ENCODE measurements at regions not wholly inside any gene's neighbourhood (a gene's known extent, or its start where the extent isn't known, plus 50 kb on each side); places are given as distances from the start of the nearest gene placed in this dataset.

- CTCF ChIA-PET, result no interaction called here
Measured at GRCh38 chr6:92848459-92848858, 570.9 kb downstream of the EPHA7 start.

GRCh38 chr6:92847988-92848387 lies 571.4 kb downstream of the EPHA7 start:
- no peaks in the 10 kb centered on the region for H3K36me3 ChIP-seq (ENCODE audit: control insufficient read depth in 4 of 4, insufficient read depth in 4 of 4, low read length in 3 of 4)
- ChIA-PET POLR2A (no interaction called here), CTCF (no interaction called here)
- no peaks in the 10 kb centered on the region for H3K9me3 ChIP-seq (ENCODE audit: control extremely low read depth in 1 of 5, control insufficient read depth in 4 of 5, insufficient read depth in 2 of 5, low read depth in 1 of 5, low read length in 4 of 5)
- no peak overlapping the region for H3K27ac ChIP-seq (ENCODE audit: insufficient read depth in 1 of 2, low read depth in 1 of 2, low read length in 2 of 2, poor library complexity in 1 of 2, severe bottlenecking in 2 of 2)
- DNase-seq, result no peak
- H3K27me3 ChIP-seq (replicated peaks in 2 of 5; ENCODE audit: control insufficient read depth in 4 of 5, insufficient read depth in 5 of 5, low read length in 4 of 5), result peaks cover 0 to 2% (median 0%) of the 10 kb centered on the region in 5 experiments
- H3K4me1 ChIP-seq (ENCODE audit: control extremely low read depth in 1 of 4, control insufficient read depth in 4 of 4, insufficient read depth in 4 of 4, low read length in 3 of 4), result no peaks in the 10 kb centered on the region
- no peak overlapping the region for H3K4me3 ChIP-seq (ENCODE audit: control insufficient read depth in 1 of 7, extremely low read depth in 1 of 7, insufficient read depth in 4 of 7, low read depth in 2 of 7, low read length in 6 of 7)

More at GRCh38 chr6:92848459-92848858, 570.9 kb downstream of the EPHA7 start:
- Histone ChIP-seq H3K36me3 (ENCODE audit: control insufficient read depth in 4 of 4, insufficient read depth in 4 of 4, low read length in 3 of 4) (no peaks in the 10 kb centered on the region), H3K27me3 (replicated peaks in 2 of 5; ENCODE audit: control insufficient read depth in 4 of 5, insufficient read depth in 5 of 5, low read length in 4 of 5) (peaks cover 0 to 2% (median 0%) of the 10 kb centered on the region in 5 experiments), H3K9me3 (ENCODE audit: control extremely low read depth in 1 of 5, control insufficient read depth in 4 of 5, insufficient read depth in 2 of 5, low read depth in 1 of 5, low read length in 4 of 5) (no peaks in the 10 kb centered on the region), H3K4me1 (ENCODE audit: control extremely low read depth in 1 of 4, control insufficient read depth in 4 of 4, insufficient read depth in 4 of 4, low read length in 3 of 4) (no peaks in the 10 kb centered on the region), H3K4me3 (ENCODE audit: control insufficient read depth in 1 of 7, extremely low read depth in 1 of 7, insufficient read depth in 4 of 7, low read depth in 2 of 7, low read length in 6 of 7) (no peak overlapping the region), H3K27ac (ENCODE audit: insufficient read depth in 1 of 2, low read depth in 1 of 2, low read length in 2 of 2, poor library complexity in 1 of 2, severe bottlenecking in 2 of 2) (no peak overlapping the region)
- DNase-seq, result no peak
- POLR2A ChIA-PET, result no interaction called here
- WGBS (ENCODE audit: insufficient coverage), result 81% methylated on average over 2 of the region's 4 CpGs

- H3K27me3 ChIP-seq (replicated peaks in 2 of 5; ENCODE audit: control insufficient read depth in 4 of 5, insufficient read depth in 5 of 5, low read length in 4 of 5), result no peaks in the 10 kb centered on the region
- H3K4me1 ChIP-seq (ENCODE audit: control extremely low read depth in 1 of 4, control insufficient read depth in 4 of 4, insufficient read depth in 4 of 4, low read length in 3 of 4), result no peaks in the 10 kb centered on the region
- H3K9me3 ChIP-seq (ENCODE audit: control extremely low read depth in 1 of 5, control insufficient read depth in 4 of 5, insufficient read depth in 2 of 5, low read depth in 1 of 5, low read length in 4 of 5), result no peaks in the 10 kb centered on the region
- ChIA-PET POLR2A (no interaction called here), CTCF (no interaction called here)
- H3K27ac ChIP-seq (ENCODE audit: insufficient read depth in 1 of 2, low read depth in 1 of 2, low read length in 2 of 2, poor library complexity in 1 of 2, severe bottlenecking in 2 of 2), result no peak overlapping the region
- no peak for DNase-seq
- H3K36me3 ChIP-seq (ENCODE audit: control insufficient read depth in 4 of 4, insufficient read depth in 4 of 4, low read length in 3 of 4), result no peaks in the 10 kb centered on the region
- WGBS (ENCODE audit: insufficient coverage), result no CpG with 5 or more reads among the region's 4 CpGs
- no peak overlapping the region for H3K4me3 ChIP-seq (ENCODE audit: control insufficient read depth in 1 of 7, extremely low read depth in 1 of 7, insufficient read depth in 4 of 7, low read depth in 2 of 7, low read length in 6 of 7)
Measured at GRCh38 chr6:92840246-92840930, 579.0 kb downstream of the EPHA7 start.

GRCh38 chr6:92828788-92829187 lies 590.6 kb downstream of the EPHA7 start:
- no CpG with 5 or more reads among the region's 1 CpG for WGBS (ENCODE audit: insufficient coverage)
- Histone ChIP-seq H3K36me3 (ENCODE audit: control insufficient read depth in 4 of 4, insufficient read depth in 4 of 4, low read length in 3 of 4) (no peaks in the 10 kb centered on the region), H3K27ac (ENCODE audit: insufficient read depth in 1 of 2, low read depth in 1 of 2, low read length in 2 of 2, poor library complexity in 1 of 2, severe bottlenecking in 2 of 2) (no peak overlapping the region), H3K4me3 (ENCODE audit: control insufficient read depth in 1 of 7, extremely low read depth in 1 of 7, insufficient read depth in 4 of 7, low read depth in 2 of 7, low read length in 6 of 7) (no peak overlapping the region), H3K9me3 (ENCODE audit: control extremely low read depth in 1 of 5, control insufficient read depth in 4 of 5, insufficient read depth in 2 of 5, low read depth in 1 of 5, low read length in 4 of 5) (peaks cover 0 to 2% (median 0%) of the 10 kb centered on the region in 5 experiments), H3K4me1 (ENCODE audit: control extremely low read depth in 1 of 4, control insufficient read depth in 4 of 4, insufficient read depth in 4 of 4, low read length in 3 of 4) (no peaks in the 10 kb centered on the region), H3K27me3 (replicated peaks in 2 of 5; ENCODE audit: control insufficient read depth in 4 of 5, insufficient read depth in 5 of 5, low read length in 4 of 5) (no peaks in the 10 kb centered on the region)
- POLR2A ChIA-PET, result no interaction called here
- CTCF ChIA-PET, result no interaction called here
- DNase-seq, result no peak

- Histone ChIP-seq H3K36me3 (ENCODE audit: control insufficient read depth in 4 of 4, insufficient read depth in 4 of 4, low read length in 3 of 4) (no peaks in the 10 kb centered on the region), H3K9me3 (ENCODE audit: control extremely low read depth in 1 of 5, control insufficient read depth in 4 of 5, insufficient read depth in 2 of 5, low read depth in 1 of 5, low read length in 4 of 5) (peaks cover 0 to 2% (median 0%) of the 10 kb centered on the region in 5 experiments), H3K4me3 (ENCODE audit: control insufficient read depth in 1 of 7, extremely low read depth in 1 of 7, insufficient read depth in 4 of 7, low read depth in 2 of 7, low read length in 6 of 7) (no peak overlapping the region), H3K27ac (ENCODE audit: insufficient read depth in 1 of 2, low read depth in 1 of 2, low read length in 2 of 2, poor library complexity in 1 of 2, severe bottlenecking in 2 of 2) (no peak overlapping the region), H3K4me1 (ENCODE audit: control extremely low read depth in 1 of 4, control insufficient read depth in 4 of 4, insufficient read depth in 4 of 4, low read length in 3 of 4) (no peaks in the 10 kb centered on the region), H3K27me3 (replicated peaks in 2 of 5; ENCODE audit: control insufficient read depth in 4 of 5, insufficient read depth in 5 of 5, low read length in 4 of 5) (no peaks in the 10 kb centered on the region)
- DNase-seq, result no peak
- CTCF ChIA-PET, result no interaction called here
- no CpG with 5 or more reads among the region's 2 CpGs for WGBS (ENCODE audit: insufficient coverage)
- POLR2A ChIA-PET, result no interaction called here
Measured at GRCh38 chr6:92827104-92827503, 592.3 kb downstream of the EPHA7 start.

- WGBS (ENCODE audit: insufficient coverage), result 86% methylated on average over 1 of the region's 5 CpGs
- no peak overlapping the region for H3K4me3 ChIP-seq (ENCODE audit: control insufficient read depth in 1 of 7, extremely low read depth in 1 of 7, insufficient read depth in 4 of 7, low read depth in 2 of 7, low read length in 6 of 7)
- no peaks in the 10 kb centered on the region for H3K36me3 ChIP-seq (ENCODE audit: control insufficient read depth in 4 of 4, insufficient read depth in 4 of 4, low read length in 3 of 4)
- H3K27me3 ChIP-seq (replicated peaks in 2 of 5; ENCODE audit: control insufficient read depth in 4 of 5, insufficient read depth in 5 of 5, low read length in 4 of 5), result no peaks in the 10 kb centered on the region
- H3K9me3 ChIP-seq (ENCODE audit: control extremely low read depth in 1 of 5, control insufficient read depth in 4 of 5, insufficient read depth in 2 of 5, low read depth in 1 of 5, low read length in 4 of 5), result peaks cover 0 to 2% (median 0%) of the 10 kb centered on the region in 5 experiments
- ChIA-PET POLR2A (no interaction called here), CTCF (no interaction called here)
- H3K4me1 ChIP-seq (ENCODE audit: control extremely low read depth in 1 of 4, control insufficient read depth in 4 of 4, insufficient read depth in 4 of 4, low read length in 3 of 4), result no peaks in the 10 kb centered on the region
- no peak overlapping the region for H3K27ac ChIP-seq (ENCODE audit: insufficient read depth in 1 of 2, low read depth in 1 of 2, low read length in 2 of 2, poor library complexity in 1 of 2, severe bottlenecking in 2 of 2)
- no peak for DNase-seq
Measured at GRCh38 chr6:92826633-92827032, 592.7 kb downstream of the EPHA7 start.

- H3K4me1 ChIP-seq (ENCODE audit: control extremely low read depth in 1 of 4, control insufficient read depth in 4 of 4, insufficient read depth in 4 of 4, low read length in 3 of 4), result no peaks in the 10 kb centered on the region
- DNase-seq, result no peak
- WGBS (ENCODE audit: insufficient coverage), result no CpG with 5 or more reads among the region's 4 CpGs
- ChIA-PET POLR2A (no interaction called here), CTCF (interaction anchor here (1.1 to 2.0 kb wide), 2 partner anchors 9 to 11 kb away, joined by 3 to 5 read pairs; no protein-coding TSS in a partner anchor)
- no peak overlapping the region for H3K27ac ChIP-seq (ENCODE audit: insufficient read depth in 1 of 2, low read depth in 1 of 2, low read length in 2 of 2, poor library complexity in 1 of 2, severe bottlenecking in 2 of 2)
- peaks cover 0 to 2% (median 0%) of the 10 kb centered on the region in 5 experiments for H3K9me3 ChIP-seq (ENCODE audit: control extremely low read depth in 1 of 5, control insufficient read depth in 4 of 5, insufficient read depth in 2 of 5, low read depth in 1 of 5, low read length in 4 of 5)
- H3K36me3 ChIP-seq (ENCODE audit: control insufficient read depth in 4 of 4, insufficient read depth in 4 of 4, low read length in 3 of 4), result no peaks in the 10 kb centered on the region
- no peak overlapping the region for H3K4me3 ChIP-seq (ENCODE audit: control insufficient read depth in 1 of 7, extremely low read depth in 1 of 7, insufficient read depth in 4 of 7, low read depth in 2 of 7, low read length in 6 of 7)
- H3K27me3 ChIP-seq (replicated peaks in 2 of 5; ENCODE audit: control insufficient read depth in 4 of 5, insufficient read depth in 5 of 5, low read length in 4 of 5), result no peaks in the 10 kb centered on the region
Measured at GRCh38 chr6:92822222-92822621, 597.1 kb downstream of the EPHA7 start.

Data from common myeloid progenitor, CD34-positive (primary cell).